ENCODE measurements at regions not wholly inside any gene's neighbourhood (a gene's known extent, or its start where the extent isn't known, plus 50 kb on each side); places are given as distances from the start of the nearest gene placed in this dataset.
"Not testable (repeated sequence)": the region's sequence is repeated elsewhere in the genome, so short reads cannot be mapped to it uniquely, and the experiment has no call there.

GRCh38 chr5:125856949-125857348 is 566.3 kb upstream of the GRAMD2B start:
- no peak for DNase-seq

GRCh38 chr5:125863579-125863978 is 559.6 kb upstream of the GRAMD2B start:
- no peak for DNase-seq

GRCh38 chr5:125865166-125865815 is 557.9 kb upstream of the GRAMD2B start:
- no peak for DNase-seq

DNA sequence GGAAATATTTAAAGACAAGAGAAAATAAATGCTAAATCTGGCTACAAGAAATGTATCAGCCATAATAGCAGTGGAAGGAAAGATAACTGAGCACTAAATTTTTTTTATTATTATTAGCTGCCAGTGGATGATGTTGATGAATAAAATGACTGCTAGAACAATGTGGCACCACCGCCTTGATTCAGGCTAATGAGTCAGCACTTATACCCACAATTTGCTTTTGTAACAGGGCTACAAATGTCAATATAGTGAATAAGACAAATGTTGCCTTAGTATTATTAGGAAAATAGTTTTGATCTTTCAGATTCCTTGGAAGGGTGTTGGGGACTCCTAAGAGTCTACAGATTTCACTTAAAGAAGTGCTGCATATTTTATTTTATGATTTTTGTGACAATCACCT is 555.2 kb upstream of the GRAMD2B start:
- no peak for DNase-seq

- DNase-seq: no peak
Observed at GRCh38 chr5:125870256-125870655, 553.0 kb upstream of the GRAMD2B start.

- no peak for DNase-seq
Observed at GRCh38 chr5:125874057-125874456, 549.2 kb upstream of the GRAMD2B start.

GRCh38 chr5:125874717-125875116 is 548.5 kb upstream of the GRAMD2B start:
- DNase-seq: no peak

DNA sequence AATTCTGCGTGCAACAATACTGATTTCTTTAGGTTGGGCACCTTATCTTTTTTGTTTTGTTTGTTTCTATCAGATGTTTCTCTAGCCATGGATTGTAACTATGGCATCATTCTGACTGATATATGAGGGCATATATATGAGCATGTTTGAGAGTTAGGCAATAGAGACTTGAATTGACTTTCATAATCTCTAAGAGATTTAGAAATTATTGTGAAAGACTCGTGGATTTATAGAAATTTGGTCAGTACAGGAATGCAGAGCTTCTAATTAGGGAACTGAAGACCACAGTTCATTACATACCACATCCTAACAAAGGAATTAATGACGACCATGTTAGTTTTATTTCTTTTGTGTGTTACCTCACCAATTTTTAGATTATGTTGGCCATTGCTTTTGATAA is 546.0 kb upstream of the GRAMD2B start:
- DNase-seq: no peak

- no peak for DNase-seq
Observed at GRCh38 chr5:125882061-125882460, 541.1 kb upstream of the GRAMD2B start.

- no peak for DNase-seq
Observed at GRCh38 chr5:125883223-125883622, 540.0 kb upstream of the GRAMD2B start.

GRCh38 chr5:125888358-125888757 is 534.9 kb upstream of the GRAMD2B start:
- no peak for DNase-seq

DNA sequence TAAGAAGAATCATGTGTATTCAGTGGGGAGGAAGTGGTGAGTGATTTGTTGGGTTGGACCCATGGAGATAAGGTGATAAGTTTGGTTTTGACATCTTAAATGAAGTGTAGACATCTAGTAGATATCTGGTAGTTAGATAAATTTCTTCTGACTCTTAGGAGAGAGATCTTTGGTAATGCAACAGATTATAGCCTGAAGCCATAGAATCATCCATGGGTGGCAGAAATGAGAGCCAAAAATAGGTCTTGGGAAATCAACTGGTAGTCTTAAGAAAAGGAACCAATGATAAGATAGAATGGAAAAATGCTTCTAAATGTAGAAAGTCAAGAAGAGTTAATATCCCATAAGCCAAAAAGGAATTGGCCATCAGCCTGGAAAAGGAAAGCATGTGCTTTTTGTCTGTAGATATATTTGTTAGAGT is 532.7 kb upstream of the GRAMD2B start:
- DNase-seq: no peak

DNA sequence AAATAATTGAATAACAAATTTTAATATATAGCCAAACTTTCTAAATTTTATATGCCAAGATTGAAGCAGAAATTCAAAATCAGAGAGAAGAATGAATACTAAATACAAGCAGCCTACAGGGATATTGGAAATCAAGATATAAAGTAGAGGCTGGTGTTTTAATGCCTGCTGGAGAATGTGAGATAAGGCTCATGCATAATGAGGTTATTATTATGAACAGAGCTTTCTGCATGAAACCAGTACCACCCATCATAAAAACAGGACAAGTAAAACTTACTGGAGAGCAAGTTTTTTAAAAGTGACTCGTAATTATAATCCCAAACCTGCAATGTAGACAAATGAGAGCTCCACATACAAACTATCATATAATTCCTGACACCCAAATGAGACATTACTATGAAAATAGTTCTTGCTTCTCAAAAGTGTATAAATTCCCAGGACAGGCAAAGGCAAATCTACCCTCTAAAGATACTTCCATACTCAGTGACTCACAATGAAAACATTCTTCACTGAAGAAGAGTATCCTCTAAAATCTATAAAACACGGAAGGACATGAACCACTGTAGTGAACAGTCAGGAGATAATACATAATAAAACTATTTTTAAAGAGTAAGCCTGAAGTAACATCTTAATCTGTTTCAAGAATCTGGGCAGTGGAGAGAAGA is 532.0 kb upstream of the GRAMD2B start:
- no peak for DNase-seq

DNA sequence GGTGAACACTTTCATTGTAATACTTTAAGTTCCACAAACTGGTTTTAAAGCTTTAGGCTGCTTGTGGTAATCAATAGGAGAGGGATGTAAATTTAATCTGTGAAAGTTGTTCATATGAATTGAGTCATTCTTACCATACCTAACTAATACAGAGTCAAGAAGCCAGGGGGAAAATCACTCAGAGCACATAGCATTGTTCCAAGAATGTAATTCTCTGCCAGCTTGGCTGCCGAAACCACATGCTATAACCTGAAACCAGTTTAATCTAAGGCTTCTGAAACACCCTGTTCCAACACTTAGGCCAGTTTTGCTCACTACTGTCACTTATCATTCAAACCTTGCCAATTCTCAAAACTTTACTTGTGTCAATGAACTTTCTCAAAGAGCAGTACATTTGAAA is 528.8 kb upstream of the GRAMD2B start:
- no peak for DNase-seq

- DNase-seq: no peak
Observed at GRCh38 chr5:125896368-125896767, 526.8 kb upstream of the GRAMD2B start.

- no peak for DNase-seq
Observed at GRCh38 chr5:125897089-125897488, 526.1 kb upstream of the GRAMD2B start.

DNA sequence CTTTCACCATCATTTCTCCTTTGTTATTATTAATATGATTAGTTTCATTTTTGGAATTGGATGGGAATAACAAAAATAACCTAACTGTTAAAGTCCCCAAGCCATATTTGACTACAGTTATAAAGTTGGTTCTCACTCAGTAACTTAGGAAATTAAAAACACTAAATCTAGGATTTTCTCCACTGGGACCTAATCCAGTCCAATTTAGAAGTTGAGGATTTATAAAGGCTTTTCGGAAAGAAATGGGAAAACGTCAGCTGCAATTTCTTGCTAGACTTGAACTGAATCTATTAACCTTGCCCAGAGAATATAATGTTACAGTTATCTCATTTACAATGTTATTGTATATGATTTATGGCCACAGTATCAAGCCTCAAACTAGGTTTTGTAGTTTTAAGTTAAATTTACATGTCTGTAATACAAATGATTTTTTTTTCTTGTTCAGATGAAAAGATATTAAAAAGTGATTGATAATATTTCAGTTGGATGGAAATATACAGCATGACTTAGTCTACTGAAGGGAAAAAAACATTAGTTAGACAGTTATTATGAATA is 524.3 kb upstream of the GRAMD2B start:
- no peak for DNase-seq

DNA sequence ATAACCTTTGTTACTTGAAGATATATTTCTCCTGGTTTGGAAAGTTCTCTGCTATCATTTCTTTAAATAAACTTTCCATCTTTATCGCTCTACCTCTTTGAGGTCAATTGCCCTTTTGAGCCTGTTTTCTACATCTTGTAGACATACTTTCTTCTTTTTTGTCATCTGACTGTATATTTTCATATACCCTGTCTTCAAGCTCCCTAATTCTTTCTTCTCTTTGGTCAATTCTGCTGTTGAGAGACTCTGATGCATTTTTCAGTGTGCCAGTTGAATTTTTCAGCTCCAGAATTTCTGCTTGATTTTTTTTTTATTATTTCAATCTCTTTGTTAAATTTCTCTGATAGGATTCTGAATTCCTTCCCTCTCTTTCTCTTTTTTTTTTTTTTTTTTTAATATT is 511.2 kb upstream of the GRAMD2B start:
- DNase-seq: no peak

DNA sequence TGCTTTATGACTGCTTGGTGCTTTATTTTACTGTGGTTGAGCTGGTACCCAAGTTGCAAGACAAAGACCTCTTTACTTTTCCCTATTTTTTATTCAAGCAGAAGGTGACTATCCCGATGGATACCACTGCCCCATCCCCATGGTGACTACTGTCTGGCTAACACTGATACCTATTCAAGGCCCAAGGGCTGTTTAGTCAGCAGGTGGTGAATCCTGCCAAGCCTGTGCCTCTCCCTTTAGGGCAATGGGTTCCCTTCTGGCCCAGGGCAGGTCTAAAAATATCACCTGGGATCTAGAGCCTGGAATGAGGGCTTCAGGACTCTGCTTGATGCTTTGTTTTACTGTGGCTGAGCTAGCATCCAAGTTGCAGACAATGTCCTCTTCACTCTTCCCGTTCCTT is 510.0 kb upstream of the GRAMD2B start:
- DNase-seq: no peak

DNA sequence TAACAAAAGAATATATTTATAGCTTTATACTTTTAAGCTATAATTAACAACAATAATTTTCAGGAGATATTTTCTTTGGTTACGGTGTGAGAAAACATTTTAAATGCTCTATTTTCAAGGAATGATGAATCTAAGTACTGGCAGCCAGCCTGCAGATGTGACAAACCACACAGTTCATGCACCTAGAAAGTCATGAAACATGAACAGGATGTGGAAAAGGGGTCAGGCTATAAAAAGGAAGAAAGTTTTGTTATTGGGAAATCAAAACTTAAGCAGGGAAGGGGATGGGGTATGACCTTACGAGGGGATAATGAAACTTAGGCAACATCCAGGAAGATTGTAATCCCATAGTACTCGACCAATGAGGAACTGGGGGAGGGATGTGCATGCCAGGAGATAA is 508.7 kb upstream of the GRAMD2B start:
- no peak for DNase-seq

- not testable (repeated sequence) for DNase-seq
Observed at GRCh38 chr5:125923958-125924357, 499.3 kb upstream of the GRAMD2B start.

DNA sequence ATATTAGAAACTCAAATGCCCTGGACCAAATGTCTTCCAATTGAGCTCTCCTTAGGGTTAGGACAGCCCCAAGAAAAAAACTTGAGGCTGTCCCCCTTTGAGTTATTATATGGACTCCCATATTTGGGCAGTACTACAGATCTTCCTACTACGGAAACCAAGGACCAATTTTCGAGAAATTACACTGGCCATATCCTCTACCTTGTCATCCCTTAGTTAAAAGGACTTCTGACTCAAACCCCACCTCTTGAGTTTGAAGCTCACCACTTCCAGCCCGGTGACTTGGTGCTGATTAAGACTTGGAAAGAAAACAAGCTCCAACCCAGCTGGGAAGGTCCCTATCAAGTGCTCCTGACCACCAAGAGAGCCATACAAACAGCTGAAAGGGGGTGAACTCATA is 497.0 kb upstream of the GRAMD2B start:
- no peak for DNase-seq

GRCh38 chr5:125928663-125929062 is 494.5 kb upstream of the GRAMD2B start:
- DNase-seq: no peak

All from renal pelvis (tissue), 1 donor.